ENCODE measurements at regions not wholly inside any gene's neighbourhood (a gene's known extent, or its start where the extent isn't known, plus 50 kb on each side); places are given as distances from the start of the nearest gene placed in this dataset.
"Not testable (repeated sequence)": the region's sequence is repeated elsewhere in the genome, so short reads cannot be mapped to it uniquely, and the experiment has no call there.

DNA sequence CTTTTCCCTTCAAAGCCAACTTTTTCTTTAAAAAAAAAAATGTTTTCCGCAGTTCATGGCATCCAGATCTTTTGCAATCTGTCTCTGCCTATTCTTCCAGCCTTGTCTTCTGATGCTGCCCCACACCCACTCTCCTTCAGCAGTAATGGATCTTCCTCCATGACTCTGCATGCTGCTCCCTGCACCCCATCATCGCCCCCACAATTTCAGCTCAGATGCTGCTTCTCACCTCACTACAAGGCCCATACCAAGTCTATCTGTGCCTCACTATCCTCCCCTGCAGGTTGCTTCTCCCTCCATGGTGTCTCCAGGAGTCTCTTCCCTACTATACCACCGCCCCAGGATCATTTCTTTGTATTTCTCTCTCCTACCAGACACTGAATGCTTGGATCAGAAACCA lies 260.6 kb downstream of the ANAPC1 start:
- H2AK5ac ChIP-seq (ENCODE audit: low read length): no peak overlapping the region
- DNase-seq: no peak
- H4K5ac ChIP-seq (ENCODE audit: low read length): no peak overlapping the region
- no peaks in the 10 kb centered on the region for H3K79me1 ChIP-seq (ENCODE audit: low read length)
- H2BK5ac ChIP-seq (ENCODE audit: low read length): no peak overlapping the region
- no peak overlapping the region for H3K9ac ChIP-seq (ENCODE audit: low read length)
- no peak overlapping the region for H3K4ac ChIP-seq (ENCODE audit: low read depth, low read length)
- no peak overlapping the region for H3K56ac ChIP-seq (ENCODE audit: low read length)
- no peaks in the 10 kb centered on the region for H3K79me2 ChIP-seq (ENCODE audit: control insufficient read depth, insufficient read depth, low read length)
- no peaks in the 10 kb centered on the region for H3K36me3 ChIP-seq (ENCODE audit: control insufficient read depth, insufficient read depth, low read length)
- H3K27ac ChIP-seq (ENCODE audit: low read depth, low read length): no peak overlapping the region
- no peak overlapping the region for H2BK120ac ChIP-seq (ENCODE audit: low read depth, low read length)
- H3K4me2 ChIP-seq (ENCODE audit: low read length): no peak overlapping the region
- no CpG with 5 or more reads among the region's 3 CpGs for WGBS (ENCODE audit: extremely low coverage, insufficient coverage, low lambda C conversion rate)
- no peak overlapping the region for H3K23ac ChIP-seq (ENCODE audit: low read length)
- H2BK15ac ChIP-seq (replicated peaks; ENCODE audit: low read depth): no peak overlapping the region
- no peak overlapping the region for H3K4me3 ChIP-seq (ENCODE audit: low read length)
- H3K18ac ChIP-seq (ENCODE audit: low read length): no peak overlapping the region
- H3K4me1 ChIP-seq (ENCODE audit: control insufficient read depth, low read depth, low read length): no peaks in the 10 kb centered on the region
- H3K27me3 ChIP-seq (ENCODE audit: insufficient read depth, low read length, poor library complexity): no peaks in the 10 kb centered on the region
- no peak overlapping the region for H4K8ac ChIP-seq (ENCODE audit: low read depth, low read length)

DNA sequence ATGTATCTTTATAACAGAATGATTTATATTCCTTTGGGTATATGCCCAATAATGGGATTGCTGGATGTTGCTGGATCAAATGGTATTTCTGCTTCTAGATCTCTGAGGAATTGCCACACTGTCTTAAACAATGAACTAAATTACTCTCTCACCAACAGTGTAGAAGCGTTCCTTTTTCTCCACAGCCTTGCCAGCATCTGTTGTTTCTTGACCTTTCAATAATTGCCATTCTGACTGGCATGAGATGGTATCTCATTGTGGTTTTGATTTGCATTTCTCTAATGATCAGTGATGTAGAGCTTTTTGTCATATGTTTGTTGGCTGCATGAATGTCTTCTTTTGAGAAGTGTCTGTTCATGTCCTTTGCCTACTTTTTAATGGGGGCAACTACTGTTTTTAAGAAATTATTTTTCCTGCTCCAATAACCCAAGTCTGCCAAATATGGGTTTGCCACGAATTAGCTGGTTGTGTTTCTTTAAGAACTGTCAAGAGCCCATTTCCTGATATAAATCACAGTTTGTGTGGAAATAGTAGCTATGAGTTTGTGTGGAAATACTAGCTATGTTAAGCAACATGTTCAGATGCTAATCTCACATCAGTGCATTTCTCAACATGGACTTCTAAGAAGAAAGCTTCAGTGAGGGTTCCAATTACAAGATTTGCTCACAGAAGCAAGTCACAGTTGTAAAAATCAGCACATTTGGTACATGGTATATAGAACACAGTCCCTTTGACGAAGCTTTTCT lies 259.4 kb downstream of the ANAPC1 start:
- no peak overlapping the region for H3K18ac ChIP-seq (ENCODE audit: low read length)
- H2BK15ac ChIP-seq (replicated peaks; ENCODE audit: low read depth): no peak overlapping the region
- H4K8ac ChIP-seq (ENCODE audit: low read depth, low read length): no peak overlapping the region
- WGBS (ENCODE audit: extremely low coverage, insufficient coverage, low lambda C conversion rate): no CpG with 5 or more reads among the region's 3 CpGs
- H3K4me3 ChIP-seq (ENCODE audit: low read length): no peak overlapping the region
- DNase-seq: no peak
- H3K27ac ChIP-seq (ENCODE audit: low read depth, low read length): no peak overlapping the region
- H3K4me1 ChIP-seq (ENCODE audit: control insufficient read depth, low read depth, low read length): no peaks in the 10 kb centered on the region
- no peak overlapping the region for H3K9ac ChIP-seq (ENCODE audit: low read length)
- H3K4ac ChIP-seq (ENCODE audit: low read depth, low read length): no peak overlapping the region
- H3K27me3 ChIP-seq (ENCODE audit: insufficient read depth, low read length, poor library complexity): no peaks in the 10 kb centered on the region
- no peaks in the 10 kb centered on the region for H3K79me1 ChIP-seq (ENCODE audit: low read length)
- no peaks in the 10 kb centered on the region for H3K79me2 ChIP-seq (ENCODE audit: control insufficient read depth, insufficient read depth, low read length)
- H2BK120ac ChIP-seq (ENCODE audit: low read depth, low read length): no peak overlapping the region
- no peak overlapping the region for H2AK5ac ChIP-seq (ENCODE audit: low read length)
- no peak overlapping the region for H3K23ac ChIP-seq (ENCODE audit: low read length)
- no peak overlapping the region for H3K56ac ChIP-seq (ENCODE audit: low read length)
- no peak overlapping the region for H3K4me2 ChIP-seq (ENCODE audit: low read length)
- H4K5ac ChIP-seq (ENCODE audit: low read length): no peak overlapping the region
- no peak overlapping the region for H2BK5ac ChIP-seq (ENCODE audit: low read length)
- no peaks in the 10 kb centered on the region for H3K36me3 ChIP-seq (ENCODE audit: control insufficient read depth, insufficient read depth, low read length)

DNA sequence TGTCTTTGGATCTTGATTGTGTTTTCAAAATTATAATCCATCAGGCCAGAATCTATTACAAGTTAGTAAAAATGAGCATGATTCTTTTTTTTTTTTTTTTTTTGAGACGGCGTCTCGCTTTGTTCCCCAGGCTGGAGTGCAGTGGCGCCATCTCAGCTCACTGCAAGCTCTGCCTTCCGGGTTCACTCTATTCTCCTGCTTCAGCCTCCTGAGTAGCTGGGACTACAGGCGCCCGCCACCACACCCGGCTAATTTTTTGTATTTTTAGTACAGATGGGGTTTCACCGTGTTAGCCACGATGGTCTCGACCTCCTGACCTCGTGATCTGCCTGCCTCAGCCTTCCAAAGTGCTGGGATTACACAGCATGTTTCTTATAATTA lies 258.8 kb downstream of the ANAPC1 start:
- H2AK5ac ChIP-seq (ENCODE audit: low read length); H3K79me1 ChIP-seq (ENCODE audit: low read length); H3K9ac ChIP-seq (ENCODE audit: low read length); H3K4ac ChIP-seq (ENCODE audit: low read depth, low read length); H3K23ac ChIP-seq (ENCODE audit: low read length); H2BK15ac ChIP-seq (replicated peaks; ENCODE audit: low read depth); H3K56ac ChIP-seq (ENCODE audit: low read length); DNase-seq; H2BK5ac ChIP-seq (ENCODE audit: low read length); H3K79me2 ChIP-seq (ENCODE audit: control insufficient read depth, insufficient read depth, low read length); H3K4me2 ChIP-seq (ENCODE audit: low read length); H3K4me1 ChIP-seq (ENCODE audit: control insufficient read depth, low read depth, low read length); H3K27me3 ChIP-seq (ENCODE audit: insufficient read depth, low read length, poor library complexity); H2BK120ac ChIP-seq (ENCODE audit: low read depth, low read length); H3K4me3 ChIP-seq (ENCODE audit: low read length); H3K36me3 ChIP-seq (ENCODE audit: control insufficient read depth, insufficient read depth, low read length); H4K8ac ChIP-seq (ENCODE audit: low read depth, low read length); H4K5ac ChIP-seq (ENCODE audit: low read length); H3K18ac ChIP-seq (ENCODE audit: low read length); H3K27ac ChIP-seq (ENCODE audit: low read depth, low read length): not testable (repeated sequence)
- no CpG with 5 or more reads among the region's 12 CpGs for WGBS (ENCODE audit: extremely low coverage, insufficient coverage, low lambda C conversion rate)

GRCh38 chr2:111626037-111626864 lies 257.7 kb downstream of the ANAPC1 start:
- DNase-seq: no peak
- no peak overlapping the region for H3K9ac ChIP-seq (ENCODE audit: low read length)
- no peak overlapping the region for H2BK120ac ChIP-seq (ENCODE audit: low read depth, low read length)
- H3K4ac ChIP-seq (ENCODE audit: low read depth, low read length): no peak overlapping the region
- no peak overlapping the region for H4K5ac ChIP-seq (ENCODE audit: low read length)
- no peak overlapping the region for H3K56ac ChIP-seq (ENCODE audit: low read length)
- no peak overlapping the region for H3K27ac ChIP-seq (ENCODE audit: low read depth, low read length)
- no peaks in the 10 kb centered on the region for H3K36me3 ChIP-seq (ENCODE audit: control insufficient read depth, insufficient read depth, low read length)
- H3K4me2 ChIP-seq (ENCODE audit: low read length): no peak overlapping the region
- no peak overlapping the region for H3K23ac ChIP-seq (ENCODE audit: low read length)
- no peak overlapping the region for H2AK5ac ChIP-seq (ENCODE audit: low read length)
- H3K79me2 ChIP-seq (ENCODE audit: control insufficient read depth, insufficient read depth, low read length): no peaks in the 10 kb centered on the region
- no peak overlapping the region for H4K8ac ChIP-seq (ENCODE audit: low read depth, low read length)
- H2BK15ac ChIP-seq (replicated peaks; ENCODE audit: low read depth): no peak overlapping the region
- WGBS (ENCODE audit: extremely low coverage, insufficient coverage, low lambda C conversion rate): no CpG with 5 or more reads among the region's 2 CpGs
- H3K18ac ChIP-seq (ENCODE audit: low read length): no peak overlapping the region
- H3K4me1 ChIP-seq (ENCODE audit: control insufficient read depth, low read depth, low read length): no peaks in the 10 kb centered on the region
- no peak overlapping the region for H3K4me3 ChIP-seq (ENCODE audit: low read length)
- H3K79me1 ChIP-seq (ENCODE audit: low read length): no peaks in the 10 kb centered on the region
- no peak overlapping the region for H2BK5ac ChIP-seq (ENCODE audit: low read length)
- H3K27me3 ChIP-seq (ENCODE audit: insufficient read depth, low read length, poor library complexity): no peaks in the 10 kb centered on the region

- no peaks in the 10 kb centered on the region for H3K79me2 ChIP-seq (ENCODE audit: control insufficient read depth, insufficient read depth, low read length)
- H2AK5ac ChIP-seq (ENCODE audit: low read length): no peak overlapping the region
- H3K23ac ChIP-seq (ENCODE audit: low read length): no peak overlapping the region
- no peaks in the 10 kb centered on the region for H3K27me3 ChIP-seq (ENCODE audit: insufficient read depth, low read length, poor library complexity)
- H2BK15ac ChIP-seq (replicated peaks; ENCODE audit: low read depth): no peak overlapping the region
- H4K8ac ChIP-seq (ENCODE audit: low read depth, low read length): no peak overlapping the region
- no peak overlapping the region for H4K5ac ChIP-seq (ENCODE audit: low read length)
- DNase-seq: no peak
- H3K4me2 ChIP-seq (ENCODE audit: low read length): no peak overlapping the region
- H3K4ac ChIP-seq (ENCODE audit: low read depth, low read length): no peak overlapping the region
- H3K79me1 ChIP-seq (ENCODE audit: low read length): no peaks in the 10 kb centered on the region
- no peak overlapping the region for H2BK120ac ChIP-seq (ENCODE audit: low read depth, low read length)
- H3K36me3 ChIP-seq (ENCODE audit: control insufficient read depth, insufficient read depth, low read length): no peaks in the 10 kb centered on the region
- H2BK5ac ChIP-seq (ENCODE audit: low read length): no peak overlapping the region
- no peaks in the 10 kb centered on the region for H3K4me1 ChIP-seq (ENCODE audit: control insufficient read depth, low read depth, low read length)
- H3K27ac ChIP-seq (ENCODE audit: low read depth, low read length): no peak overlapping the region
- no peak overlapping the region for H3K4me3 ChIP-seq (ENCODE audit: low read length)
- no peak overlapping the region for H3K18ac ChIP-seq (ENCODE audit: low read length)
- H3K56ac ChIP-seq (ENCODE audit: low read length): no peak overlapping the region
- H3K9ac ChIP-seq (ENCODE audit: low read length): no peak overlapping the region
Observed at GRCh38 chr2:111626865-111627163, 257.2 kb downstream of the ANAPC1 start.

DNA sequence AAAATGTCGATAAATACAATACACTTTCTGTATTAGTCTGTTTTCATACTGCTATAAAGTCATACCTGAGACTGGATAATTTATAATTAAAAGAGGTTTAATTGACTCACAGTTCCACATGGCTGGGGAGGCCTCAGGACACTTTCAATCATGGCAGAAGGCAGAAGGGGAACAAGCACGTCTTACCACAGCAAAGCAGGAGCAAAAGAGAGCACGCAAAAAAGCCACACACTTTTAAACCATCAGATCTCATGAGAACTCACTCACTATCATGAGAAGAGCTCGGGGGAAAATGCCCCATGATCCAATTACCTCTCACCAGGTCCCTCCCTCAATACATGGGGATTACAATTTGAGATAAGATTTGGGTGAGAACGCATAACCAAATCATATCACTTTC lies 256.7 kb downstream of the ANAPC1 start:
- H3K23ac ChIP-seq (ENCODE audit: low read length): no peak overlapping the region
- no peak overlapping the region for H3K18ac ChIP-seq (ENCODE audit: low read length)
- H3K27ac ChIP-seq (ENCODE audit: low read depth, low read length): no peak overlapping the region
- no peak overlapping the region for H3K4me2 ChIP-seq (ENCODE audit: low read length)
- H2BK5ac ChIP-seq (ENCODE audit: low read length): no peak overlapping the region
- no peak overlapping the region for H3K4me3 ChIP-seq (ENCODE audit: low read length)
- H3K79me1 ChIP-seq (ENCODE audit: low read length): no peaks in the 10 kb centered on the region
- no peak overlapping the region for H2BK120ac ChIP-seq (ENCODE audit: low read depth, low read length)
- H4K5ac ChIP-seq (ENCODE audit: low read length): no peak overlapping the region
- DNase-seq: no peak
- no peak overlapping the region for H3K9ac ChIP-seq (ENCODE audit: low read length)
- H3K27me3 ChIP-seq (ENCODE audit: insufficient read depth, low read length, poor library complexity): no peaks in the 10 kb centered on the region
- no peak overlapping the region for H2AK5ac ChIP-seq (ENCODE audit: low read length)
- H3K4ac ChIP-seq (ENCODE audit: low read depth, low read length): no peak overlapping the region
- H4K8ac ChIP-seq (ENCODE audit: low read depth, low read length): no peak overlapping the region
- no peaks in the 10 kb centered on the region for H3K4me1 ChIP-seq (ENCODE audit: control insufficient read depth, low read depth, low read length)
- no peak overlapping the region for H2BK15ac ChIP-seq (replicated peaks; ENCODE audit: low read depth)
- WGBS (ENCODE audit: extremely low coverage, insufficient coverage, low lambda C conversion rate): no CpG with 5 or more reads among the region's 5 CpGs
- no peaks in the 10 kb centered on the region for H3K79me2 ChIP-seq (ENCODE audit: control insufficient read depth, insufficient read depth, low read length)
- no peak overlapping the region for H3K56ac ChIP-seq (ENCODE audit: low read length)
- no peaks in the 10 kb centered on the region for H3K36me3 ChIP-seq (ENCODE audit: control insufficient read depth, insufficient read depth, low read length)
